Stimulated activated CD4-positive, alpha-beta T cell treated with anti-CD3 and anti-CD28 coated beads, Interleukin-2, amount 100 ng/mL, for 48 hours (primary cell): ENCODE measurements at regions not wholly inside any gene's neighbourhood (a gene's known extent, or its start where the extent isn't known, plus 50 kb on each side); places are given as distances from the start of the nearest gene placed in this dataset.

Experiments used
- DNase-seq, 2 donors: peaks; one replicate each; pipeline ENCODE4 v3.0.0-alpha.2; 2020

DNA sequence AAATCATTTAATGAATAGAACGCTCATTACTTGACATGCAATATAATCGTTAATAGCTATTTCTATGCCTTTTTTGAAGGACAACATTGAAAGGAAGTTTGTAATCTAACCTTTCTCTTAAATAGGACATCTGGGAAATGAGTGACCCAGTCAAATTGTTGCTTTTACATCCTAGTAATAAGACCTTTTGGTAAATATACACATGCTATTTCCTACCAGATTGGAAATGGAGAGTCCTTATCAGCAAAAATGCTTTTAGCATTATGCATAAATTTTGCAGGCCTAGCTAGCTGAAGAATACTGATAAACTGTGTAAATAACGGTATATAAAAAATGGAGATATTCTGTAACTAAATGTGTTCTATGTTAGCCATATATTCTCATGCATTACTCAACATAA, 567.3 kb upstream of the DSEL start:
- no peak for DNase-seq

- DNase-seq, result no peak
Measured at GRCh38 chr18:68083131-68083530, 566.6 kb upstream of the DSEL start.

- no peak for DNase-seq
Measured at GRCh38 chr18:68072744-68073143, 556.2 kb upstream of the DSEL start.

DNA sequence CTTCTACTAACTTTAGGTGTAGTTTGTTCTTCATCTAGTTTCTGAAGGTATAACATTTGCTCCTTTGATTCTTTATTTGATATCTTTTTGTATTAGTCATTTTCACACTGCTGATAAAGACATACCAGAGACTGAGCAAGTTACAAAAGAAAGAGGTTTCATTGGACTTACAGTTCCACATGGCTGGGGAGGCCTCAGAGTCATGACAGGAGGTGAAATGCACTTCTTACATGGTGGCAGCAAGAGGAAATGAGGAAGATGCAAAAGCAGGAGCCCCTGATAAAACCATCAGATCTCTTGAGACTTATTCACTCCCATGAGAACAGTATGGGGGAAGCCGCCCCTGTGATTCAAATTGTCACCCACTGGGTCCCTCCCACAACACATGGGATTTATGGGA, 544.4 kb upstream of the DSEL start:
- no peak for DNase-seq

GRCh38 chr18:68056936-68057335, 540.4 kb upstream of the DSEL start:
- no peak for DNase-seq

- no peak for DNase-seq
Measured at GRCh38 chr18:68054669-68055068, 538.1 kb upstream of the DSEL start.

DNA sequence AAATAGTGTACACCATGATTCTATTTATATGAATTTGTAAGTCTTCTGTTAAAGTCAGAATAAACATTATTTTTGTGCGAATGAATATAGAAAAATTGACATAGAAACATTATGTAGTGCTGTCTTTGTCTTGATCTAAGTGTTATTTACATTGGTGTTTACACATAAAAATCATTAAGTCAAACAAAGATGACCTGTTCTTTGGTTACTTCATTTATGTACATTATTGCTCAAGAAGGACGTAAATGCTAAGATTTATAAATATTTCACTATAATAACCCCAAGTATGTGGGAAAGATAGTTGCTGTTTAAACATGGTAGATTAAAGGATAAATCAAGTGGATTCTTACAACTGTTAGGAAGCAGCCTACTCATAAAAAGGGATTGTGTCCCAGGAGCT, 536.8 kb upstream of the DSEL start:
- no peak for DNase-seq

DNA sequence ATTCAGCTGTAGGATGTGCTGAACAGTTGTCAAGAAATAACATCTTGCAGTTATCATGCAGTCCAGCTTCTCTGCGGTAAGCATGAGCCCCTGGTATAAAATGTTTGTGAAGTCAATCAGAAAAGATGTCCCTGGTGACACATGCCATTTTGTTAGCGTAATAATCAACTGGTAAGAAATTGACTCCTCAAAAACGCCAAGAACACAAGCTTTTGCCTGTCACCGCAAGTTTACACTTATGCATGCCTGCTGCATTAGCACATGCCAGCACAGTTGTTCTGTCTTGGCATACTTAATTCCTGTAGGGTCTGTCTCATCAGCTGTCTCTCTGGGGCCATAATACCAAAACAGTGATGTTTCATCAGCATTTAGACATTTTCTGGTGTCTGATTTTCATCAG, 524.8 kb upstream of the DSEL start:
- no peak for DNase-seq

GRCh38 chr18:68040198-68040597, 523.7 kb upstream of the DSEL start:
- no peak for DNase-seq

DNA sequence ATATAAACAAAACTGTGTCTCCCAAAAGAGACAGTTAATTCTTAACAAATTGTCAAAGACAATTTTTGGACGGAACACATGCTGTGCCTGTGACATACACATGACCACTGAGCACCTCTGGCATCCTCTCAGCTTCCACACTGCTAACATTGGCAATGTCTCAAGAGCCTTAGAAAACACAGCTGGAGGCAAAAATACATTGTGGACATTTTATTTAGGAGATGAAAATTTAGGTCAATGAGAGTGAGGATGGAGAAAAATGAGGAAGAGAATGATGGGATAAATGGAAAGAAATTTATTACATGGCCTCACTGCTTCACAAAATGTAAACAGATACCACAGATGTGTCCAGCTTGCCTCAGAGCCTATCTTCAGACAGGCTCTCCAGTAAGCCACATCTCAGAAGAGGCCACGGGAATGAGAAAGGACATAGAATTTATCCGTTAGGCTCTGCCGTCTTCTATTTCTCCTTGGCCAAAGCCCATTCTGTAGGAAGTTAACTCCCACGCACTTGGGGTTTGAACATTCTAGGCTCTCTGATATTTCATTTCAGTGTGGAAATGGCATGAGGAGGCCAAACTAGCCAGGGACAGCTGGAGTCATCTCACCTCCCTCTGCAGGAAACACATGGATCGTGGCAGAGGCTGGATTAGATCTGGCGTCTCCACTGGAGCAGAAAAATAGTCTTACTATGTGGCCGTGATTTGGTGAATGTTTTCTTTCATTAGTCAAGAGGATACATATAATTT, 519.4 kb upstream of the DSEL start:
- no peak for DNase-seq

DNA sequence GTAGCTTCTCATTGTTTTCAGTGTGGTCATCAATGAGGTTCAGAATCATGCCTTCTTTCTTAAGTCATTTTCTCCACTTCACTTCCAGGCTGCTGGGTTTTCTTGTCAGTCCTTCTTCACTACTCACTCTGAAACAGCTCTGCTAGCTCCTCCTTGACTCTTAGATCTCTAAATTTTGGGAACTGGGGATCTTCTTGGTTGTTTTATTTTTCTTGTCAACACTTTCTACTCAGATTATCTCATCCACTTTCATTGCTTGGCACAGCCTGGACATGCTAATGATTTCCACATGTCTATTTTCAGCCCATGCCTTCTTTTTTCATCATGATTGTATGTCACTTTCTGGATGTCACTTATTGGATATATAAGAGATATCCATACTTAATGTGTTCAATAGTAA, 517.8 kb upstream of the DSEL start:
- no peak for DNase-seq

DNA sequence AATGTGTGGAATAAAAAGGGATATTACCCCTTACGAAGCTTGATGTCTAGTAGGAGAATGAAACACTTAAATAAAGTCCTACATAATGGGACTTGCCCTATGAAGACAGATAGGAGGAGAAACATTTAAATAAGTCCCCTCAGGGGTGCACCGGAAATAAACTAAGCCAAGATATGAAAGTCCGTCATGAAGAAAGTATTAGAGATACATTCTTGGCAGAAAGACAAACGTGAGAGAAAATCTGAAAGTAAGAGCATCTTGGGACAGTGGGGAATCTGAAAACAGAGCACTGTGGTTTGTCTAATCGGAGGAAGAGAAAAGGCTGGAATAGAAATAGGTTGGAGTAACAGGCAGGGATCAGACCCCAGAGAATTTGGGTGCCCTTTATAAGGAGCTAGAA, 516.9 kb upstream of the DSEL start:
- no peak for DNase-seq

DNA sequence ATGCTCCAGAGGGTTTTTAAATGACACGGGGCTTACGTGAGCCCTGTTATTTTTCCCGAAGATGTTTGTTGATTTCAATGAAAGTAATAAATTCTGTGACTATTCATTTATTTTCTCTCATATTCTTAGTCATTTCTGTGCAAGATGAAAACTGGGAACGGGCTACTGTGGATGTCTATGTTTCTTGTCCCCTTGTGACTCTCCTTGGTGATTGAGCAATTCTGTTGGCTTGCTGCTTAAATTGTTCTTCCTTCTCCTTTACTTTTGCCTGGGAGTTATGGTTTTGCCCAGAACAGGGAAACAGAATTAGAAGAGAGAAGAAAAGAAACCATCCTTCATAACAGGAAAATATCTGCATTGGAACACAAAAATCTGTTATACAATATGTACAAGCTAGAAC, 508.2 kb upstream of the DSEL start:
- DNase-seq, result no peak

- DNase-seq, result no peak
Measured at GRCh38 chr18:68017385-68017784, 500.9 kb upstream of the DSEL start.

DNA sequence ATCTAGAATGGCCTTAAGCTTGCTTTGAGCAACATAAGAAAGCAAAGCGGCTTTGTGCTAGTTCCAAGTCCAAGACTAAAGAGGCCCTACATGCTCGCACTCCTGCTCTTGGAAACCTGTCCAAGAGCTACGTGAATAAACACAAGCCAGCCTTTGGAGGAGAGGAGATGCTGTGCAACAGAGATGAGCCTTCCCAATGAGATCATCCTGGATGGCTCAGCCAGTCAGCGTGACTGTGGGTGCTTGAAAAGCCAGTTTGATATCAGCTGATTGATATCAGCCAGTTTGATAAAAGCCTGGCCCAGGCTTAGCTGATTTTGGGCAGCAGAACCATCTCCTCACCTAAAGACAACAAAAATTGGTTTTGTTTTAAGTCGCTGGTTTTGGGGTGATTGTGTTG, 481.0 kb upstream of the DSEL start:
- no peak for DNase-seq

DNA sequence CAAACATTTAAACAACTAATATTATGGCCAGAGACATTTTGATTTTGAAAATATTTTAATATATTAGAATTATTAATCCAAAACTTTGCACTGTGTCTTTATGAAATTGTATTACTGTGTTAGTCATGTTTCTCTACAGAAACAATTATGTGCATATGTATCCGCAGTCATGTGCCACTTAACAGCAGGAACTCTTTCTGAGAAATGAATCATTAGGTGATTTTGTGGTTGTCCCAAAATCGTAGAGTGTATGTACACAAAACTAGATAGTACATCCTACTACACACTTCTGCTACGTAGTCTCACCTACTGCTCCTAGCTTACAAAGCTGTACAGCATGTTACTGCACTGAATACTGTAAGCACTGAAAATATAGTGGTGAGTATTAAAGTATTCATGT, 479.2 kb upstream of the DSEL start:
- no peak for DNase-seq

- DNase-seq, result no peak
Measured at GRCh38 chr18:67980241-67980640, 463.7 kb upstream of the DSEL start.

- no peak for DNase-seq
Measured at GRCh38 chr18:67977067-67977616, 460.6 kb upstream of the DSEL start.

DNA sequence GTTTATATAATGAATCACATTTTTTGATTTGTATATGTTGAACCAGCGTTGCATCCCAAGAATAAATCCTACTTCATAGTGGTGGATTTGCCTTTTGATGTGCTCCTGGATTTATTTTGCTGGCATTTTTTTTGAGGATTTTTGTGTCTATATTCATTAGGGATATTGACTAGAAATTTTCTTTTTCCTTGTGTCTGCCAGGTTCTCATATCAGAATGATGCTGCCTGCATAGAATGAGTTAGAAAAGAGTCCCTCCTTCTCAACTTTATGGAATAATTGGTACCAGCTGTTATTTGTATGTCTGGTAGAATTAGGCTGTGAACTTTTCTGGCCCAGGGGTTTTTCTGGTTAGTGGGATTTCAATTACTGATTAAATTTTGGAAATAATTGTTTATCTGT, 457.4 kb upstream of the DSEL start:
- DNase-seq, result no peak

DNA sequence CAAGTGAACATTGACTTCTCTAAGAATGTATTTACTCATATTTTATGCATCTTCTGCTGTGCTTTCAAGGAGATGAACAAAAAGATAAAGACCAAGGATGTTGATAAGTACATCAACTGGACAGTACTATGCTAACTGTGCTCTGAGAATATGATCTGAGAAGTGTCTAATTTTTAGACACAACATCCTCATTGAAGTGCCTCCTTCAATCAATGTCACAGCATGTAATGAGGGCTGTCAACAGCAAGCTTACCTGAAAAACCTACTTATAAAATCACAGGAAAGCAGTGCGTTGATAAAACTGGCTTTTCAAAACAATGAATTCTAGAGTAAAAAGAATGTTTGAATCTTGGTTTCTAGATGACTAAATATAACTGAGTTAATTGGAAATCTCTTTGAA, 452.9 kb upstream of the DSEL start:
- no peak for DNase-seq

DNA sequence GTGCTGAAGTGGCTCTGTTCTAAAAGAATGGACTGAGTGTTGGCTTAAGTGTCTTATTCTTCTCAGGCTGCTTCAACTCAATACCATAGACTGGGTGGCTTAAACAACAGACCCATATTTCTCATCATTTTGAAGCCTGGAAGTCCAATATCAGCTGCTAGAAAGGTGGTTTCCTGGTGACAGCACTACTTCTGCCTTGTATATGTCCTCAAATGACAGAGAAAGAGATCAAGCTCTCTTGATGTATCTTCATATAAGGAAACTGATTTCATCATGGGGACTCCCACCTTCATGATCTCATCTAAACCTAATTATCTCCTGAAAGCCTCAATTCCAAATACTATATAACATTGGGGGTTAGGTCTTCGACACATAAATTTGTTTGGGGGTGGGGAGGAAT, 449.7 kb upstream of the DSEL start:
- DNase-seq, result no peak

DNA sequence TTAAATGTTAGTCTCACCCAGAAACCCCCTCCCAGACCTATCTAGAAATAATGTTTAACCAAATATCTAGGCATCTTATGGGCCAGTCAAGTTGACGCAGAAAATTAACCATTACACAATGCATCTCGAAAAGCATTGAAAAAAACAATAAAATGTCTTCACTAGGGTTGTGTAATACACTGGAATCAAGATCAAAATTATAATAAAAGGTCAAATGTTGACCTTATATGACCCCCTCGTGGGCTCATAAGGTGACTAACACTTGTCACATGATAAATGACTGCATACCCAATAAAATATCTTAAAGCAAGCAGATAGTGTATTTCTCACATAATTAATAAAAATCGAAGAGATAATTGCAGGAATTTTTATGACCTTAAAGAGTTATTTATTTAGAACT, 447.9 kb upstream of the DSEL start:
- DNase-seq, result no peak

- DNase-seq, result no peak
Measured at GRCh38 chr18:67961701-67962440, 445.4 kb upstream of the DSEL start.

DNA sequence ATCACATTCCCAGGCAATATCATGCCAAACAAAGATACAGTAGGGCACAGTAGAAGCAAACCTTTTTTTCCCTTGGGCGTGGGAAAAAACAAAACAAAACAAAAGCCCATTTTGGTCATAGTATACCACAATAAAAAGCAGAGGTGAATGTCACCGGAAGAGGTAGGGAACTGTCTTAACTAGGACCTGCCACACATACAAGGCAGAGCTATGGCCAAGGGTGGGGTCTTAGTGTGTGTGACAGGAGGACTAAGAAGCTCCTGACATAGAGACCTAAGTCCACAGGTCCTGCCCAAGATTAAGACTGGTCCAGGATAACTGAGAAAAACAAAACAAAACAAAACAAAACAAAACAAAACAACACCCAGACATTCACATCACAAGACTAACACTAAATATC, 441.2 kb upstream of the DSEL start:
- DNase-seq, result no peak

GRCh38 chr18:67954594-67954993, 438.1 kb upstream of the DSEL start:
- DNase-seq, result no peak
